ENCODE measurements at regions not wholly inside any gene's neighbourhood (a gene's known extent, or its start where the extent isn't known, plus 50 kb on each side); places are given as distances from the start of the nearest gene placed in this dataset.

DNA sequence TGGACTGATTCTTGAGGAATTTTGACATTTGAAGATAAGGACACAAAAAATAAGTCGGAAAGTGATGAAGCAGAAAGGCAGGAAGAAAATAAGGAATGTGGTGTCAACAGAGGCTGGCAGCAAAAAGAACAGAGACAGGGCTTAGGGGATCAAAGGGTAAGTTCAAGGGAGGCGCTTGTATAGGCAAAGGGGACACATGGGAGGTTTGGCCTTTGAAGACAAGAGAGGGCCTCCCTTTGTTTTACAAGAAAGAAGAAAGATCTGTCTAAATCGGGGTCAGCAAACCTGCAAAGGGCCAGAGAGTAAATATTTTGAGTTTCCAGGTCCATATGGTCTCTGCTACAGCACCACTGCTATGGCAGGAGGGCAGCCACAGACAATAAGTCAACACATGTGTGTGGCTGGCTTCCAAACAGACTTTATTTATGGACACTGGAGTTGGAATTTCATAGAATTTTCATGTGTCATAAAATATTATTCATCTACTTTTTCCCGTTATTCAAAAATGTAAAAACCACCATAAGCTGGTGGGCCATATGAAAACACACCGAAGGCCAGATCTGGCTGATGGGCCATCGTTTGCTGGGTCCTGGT lies 112.0 kb upstream of the FBXL7 start:
- dilution Hi-C loops (cut with MboI; ENCODE audit: extremely low pct_ligation_motif_present, low sequenced_read_pairs) = no loop called here

DNA sequence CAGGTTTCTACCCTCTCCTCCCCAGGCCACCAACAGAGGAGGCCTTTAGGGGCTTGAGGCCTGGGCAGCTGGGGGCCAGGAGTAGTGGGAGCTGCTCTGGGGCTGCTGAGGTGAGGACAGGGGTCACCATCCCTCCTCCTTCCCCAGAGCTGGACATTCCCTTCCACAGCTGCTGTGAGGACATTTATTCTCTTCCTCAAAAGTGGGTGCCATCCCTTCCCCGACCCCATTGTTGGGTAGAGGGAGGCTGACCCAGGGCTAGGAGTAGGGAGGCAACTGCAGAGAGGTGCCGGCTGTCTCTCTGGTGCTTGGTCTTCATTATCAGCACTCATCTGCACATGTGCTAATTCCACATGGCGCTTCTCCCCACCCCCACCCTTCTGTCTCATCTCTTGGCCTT lies 113.9 kb upstream of the FBXL7 start:
- H3K9me1 ChIP-seq (ENCODE audit: control insufficient read depth, extremely low read depth, insufficient read depth, low read length) = no peaks in the 10 kb centered on the region
- H3K27ac ChIP-seq (ENCODE audit: control insufficient read depth, insufficient read depth, low read length) = no peak overlapping the region
- no peak overlapping the region for H3K4me3 ChIP-seq (ENCODE audit: control insufficient read depth in 2 of 3, extremely low read depth in 1 of 3, insufficient read depth in 2 of 3, low read depth in 1 of 3, low read length in 3 of 3)
- no peaks in the 10 kb centered on the region for H4K20me1 ChIP-seq (ENCODE audit: control insufficient read depth, extremely low read depth, insufficient read depth, low read length)
- FAIRE-seq (no peak), DNase-seq (ENCODE audit: low read depth, low spot score) (no peak)
- peaks cover 7% of the 10 kb centered on the region for H3K9me3 ChIP-seq (ENCODE audit: control insufficient read depth, low read depth, low read length)
- no peak overlapping the region for H3K9ac ChIP-seq (ENCODE audit: control insufficient read depth, extremely low read depth, insufficient read depth, low read length)
- H3K27me3 ChIP-seq (ENCODE audit: control insufficient read depth, extremely low read depth, insufficient read depth, low read length) = no peaks in the 10 kb centered on the region
- H2AFZ ChIP-seq (ENCODE audit: control insufficient read depth, low read length) = no peak overlapping the region
- no peaks in the 10 kb centered on the region for H3K79me2 ChIP-seq (ENCODE audit: control insufficient read depth, insufficient read depth, low read length)
- H3K36me3 ChIP-seq (ENCODE audit: control insufficient read depth in 2 of 2, extremely low read depth in 1 of 2, insufficient read depth in 2 of 2, low read length in 2 of 2) = no peaks in the 10 kb centered on the region
- no peak for TF ChIP-seq EZH2 (IDR thresholded peaks at IDR 0.05; ENCODE audit: low read length)
- TF ChIP-seq, protein P1, sequence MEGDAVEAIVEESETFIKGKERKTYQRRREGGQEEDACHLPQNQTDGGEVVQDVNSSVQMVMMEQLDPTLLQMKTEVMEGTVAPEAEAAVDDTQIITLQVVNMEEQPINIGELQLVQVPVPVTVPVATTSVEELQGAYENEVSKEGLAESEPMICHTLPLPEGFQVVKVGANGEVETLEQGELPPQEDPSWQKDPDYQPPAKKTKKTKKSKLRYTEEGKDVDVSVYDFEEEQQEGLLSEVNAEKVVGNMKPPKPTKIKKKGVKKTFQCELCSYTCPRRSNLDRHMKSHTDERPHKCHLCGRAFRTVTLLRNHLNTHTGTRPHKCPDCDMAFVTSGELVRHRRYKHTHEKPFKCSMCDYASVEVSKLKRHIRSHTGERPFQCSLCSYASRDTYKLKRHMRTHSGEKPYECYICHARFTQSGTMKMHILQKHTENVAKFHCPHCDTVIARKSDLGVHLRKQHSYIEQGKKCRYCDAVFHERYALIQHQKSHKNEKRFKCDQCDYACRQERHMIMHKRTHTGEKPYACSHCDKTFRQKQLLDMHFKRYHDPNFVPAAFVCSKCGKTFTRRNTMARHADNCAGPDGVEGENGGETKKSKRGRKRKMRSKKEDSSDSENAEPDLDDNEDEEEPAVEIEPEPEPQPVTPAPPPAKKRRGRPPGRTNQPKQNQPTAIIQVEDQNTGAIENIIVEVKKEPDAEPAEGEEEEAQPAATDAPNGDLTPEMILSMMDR (optimal IDR thresholded peaks at IDR 0.05 in 1 of 3, IDR thresholded peaks at IDR 0.05 in 1 of 3, conservative IDR thresholded peaks at IDR 0.05 in 1 of 3; ENCODE audit: extremely low read depth in 1 of 3, insufficient read depth in 2 of 3, low read length in 3 of 3) = no peak
- dilution Hi-C loops (cut with MboI; ENCODE audit: extremely low pct_ligation_motif_present, low sequenced_read_pairs) = no loop called here
- H3K4me2 ChIP-seq (ENCODE audit: control insufficient read depth, extremely low read depth, insufficient read depth, low read depth, low read length) = no peak overlapping the region
- H3K4me1 ChIP-seq (ENCODE audit: control insufficient read depth, extremely low read depth, insufficient read depth, low read length) = no peaks in the 10 kb centered on the region

More for the DNA sequence above, 112.0 kb upstream of the FBXL7 start:
- Histone ChIP-seq H3K9me1 (ENCODE audit: control insufficient read depth, extremely low read depth, insufficient read depth, low read length) (no peaks in the 10 kb centered on the region), H4K20me1 (ENCODE audit: control insufficient read depth, extremely low read depth, insufficient read depth, low read length) (no peaks in the 10 kb centered on the region), H3K9me3 (ENCODE audit: control insufficient read depth, low read depth, low read length) (peaks cover 7% of the 10 kb centered on the region), H2AFZ (ENCODE audit: control insufficient read depth, low read length) (no peak overlapping the region), H3K27me3 (ENCODE audit: control insufficient read depth, extremely low read depth, insufficient read depth, low read length) (no peaks in the 10 kb centered on the region), H3K9ac (ENCODE audit: control insufficient read depth, extremely low read depth, insufficient read depth, low read length) (no peak overlapping the region), H3K36me3 (ENCODE audit: control insufficient read depth in 2 of 2, extremely low read depth in 1 of 2, insufficient read depth in 2 of 2, low read length in 2 of 2) (no peaks in the 10 kb centered on the region), H3K4me3 (ENCODE audit: control insufficient read depth in 2 of 3, extremely low read depth in 1 of 3, insufficient read depth in 2 of 3, low read depth in 1 of 3, low read length in 3 of 3) (no peak overlapping the region), H3K27ac (ENCODE audit: control insufficient read depth, insufficient read depth, low read length) (no peak overlapping the region), H3K79me2 (ENCODE audit: control insufficient read depth, insufficient read depth, low read length) (no peaks in the 10 kb centered on the region), H3K4me1 (ENCODE audit: control insufficient read depth, extremely low read depth, insufficient read depth, low read length) (no peaks in the 10 kb centered on the region), H3K4me2 (ENCODE audit: control insufficient read depth, extremely low read depth, insufficient read depth, low read depth, low read length) (no peak overlapping the region)
- no peak for TF ChIP-seq EZH2 (IDR thresholded peaks at IDR 0.05; ENCODE audit: low read length)
- TF ChIP-seq, protein P1 (optimal IDR thresholded peaks at IDR 0.05 in 1 of 3, IDR thresholded peaks at IDR 0.05 in 1 of 3, conservative IDR thresholded peaks at IDR 0.05 in 1 of 3; ENCODE audit: extremely low read depth in 1 of 3, insufficient read depth in 2 of 3, low read length in 3 of 3) = no peak
- DNase-seq (ENCODE audit: low read depth, low spot score) (no peak), FAIRE-seq (no peak)
